Epithelial cell of esophagus (primary cell): ENCODE measurements at regions not wholly inside any gene's neighbourhood (a gene's known extent, or its start where the extent isn't known, plus 50 kb on each side); places are given as distances from the start of the nearest gene placed in this dataset.

Source experiments
- DNase-seq: peaks from one replicate; pipeline ENCODE4 v3.0.0; 2010; ENCODE audit warnings: low read depth
- H3K4me3 ChIP-seq: 2 replicates; pipeline ENCODE4 v1.5.1; 2011; ENCODE audit warnings: mild to moderate bottlenecking, low read length, control low read depth
- CTCF ChIP-seq: IDR thresholded peaks from 2 replicates; pipeline ENCODE4 v1.5.1; 2011; ENCODE audit warnings: low read depth, mild to moderate bottlenecking, low read length, control low read depth, inconsistent platforms; ENCODE audit not compliant: insufficient read depth; ENCODE audit errors: missing control alignments

- H3K4me3 ChIP-seq: no peak overlapping the region
- no peak for DNase-seq
- TF ChIP-seq CTCF: no peak
These were observed 305.2 kb upstream of the GHITM start for GRCh38 chr10:83834096-83834495.

- H3K4me3 ChIP-seq: no peak overlapping the region
- DNase-seq: no peak
- no peak for TF ChIP-seq CTCF
These were observed 303.2 kb upstream of the GHITM start for GRCh38 chr10:83835945-83836745.

GRCh38 chr10:83848677-83849076, 290.6 kb upstream of the GHITM start:
- no peak for DNase-seq
- H3K4me3 ChIP-seq: no peak overlapping the region
- TF ChIP-seq CTCF: no peak

- no peak for DNase-seq
- TF ChIP-seq CTCF: no peak
These were observed 290.2 kb upstream of the GHITM start for GRCh38 chr10:83849150-83849549.

GRCh38 chr10:83852146-83852545, 287.2 kb upstream of the GHITM start:
- no peak overlapping the region for H3K4me3 ChIP-seq
- DNase-seq: no peak
- TF ChIP-seq CTCF: no peak

More at GRCh38 chr10:83849150-83849549, 290.2 kb upstream of the GHITM start:
- H3K4me3 ChIP-seq: no peak overlapping the region

GRCh38 chr10:83862723-83863122, 276.6 kb upstream of the GHITM start:
- no peak overlapping the region for H3K4me3 ChIP-seq

More at GRCh38 chr10:83862723-83863122, 276.6 kb upstream of the GHITM start:
- no peak for DNase-seq
- TF ChIP-seq CTCF: no peak
